Lung (tissue), 11 donors: ENCODE measurements at regions not wholly inside any gene's neighbourhood (a gene's known extent, or its start where the extent isn't known, plus 50 kb on each side); places are given as distances from the start of the nearest gene placed in this dataset.

Experiments used
- ATAC-seq: fragments of 200-7000 bp; cut with Tn5 transposase; one replicate; pipeline ENCODE4 v1.9.1; 2020; ENCODE audit warnings: moderate number of reproducible peaks; ENCODE audit not compliant: insufficient read depth, low FRiP score
- DNase-seq, 3 donors: peaks; one replicate each; pipeline ENCODE4 v3.0.0-alpha.2; 2013 to 2017
- H3K27ac ChIP-seq, 2 donors: one replicate each; pipeline ENCODE4 v1.5.1; 2013; ENCODE audit warnings: mild to moderate bottlenecking in 2 of 2, moderate library complexity in 2 of 2, control low read depth in 1 of 2, inconsistent platforms in 1 of 2, low read depth in 1 of 2, low read length in 1 of 2
- H3K27me3 ChIP-seq, 3 donors: one replicate each; pipeline ENCODE4 v1.5.1; 2013; ENCODE audit warnings: low read length in 2 of 3; ENCODE audit not compliant: control insufficient read depth in 3 of 3, insufficient read depth in 3 of 3
- H3K36me3 ChIP-seq, 4 donors: one replicate each; pipeline ENCODE4 v1.5.1; 2013; ENCODE audit warnings: low read length in 4 of 4, mild to moderate bottlenecking in 1 of 4, moderate library complexity in 1 of 4; ENCODE audit not compliant: control insufficient read depth in 4 of 4, insufficient read depth in 4 of 4
- H3K4me1 ChIP-seq, 5 donors: one replicate each; pipeline ENCODE4 v1.5.1; 2013; ENCODE audit warnings: low read length in 5 of 5, mild to moderate bottlenecking in 2 of 5, moderate library complexity in 1 of 5; ENCODE audit not compliant: control insufficient read depth in 5 of 5, insufficient read depth in 5 of 5
- H3K4me3 ChIP-seq: one replicate; pipeline ENCODE4 v1.5.1; 2013; ENCODE audit warnings: mild to moderate bottlenecking, control low read depth, moderate library complexity
- H3K9ac ChIP-seq, 2 donors: one replicate each; pipeline ENCODE4 v1.5.1; 2013; ENCODE audit warnings: low read length in 2 of 2, control low read depth in 1 of 2; ENCODE audit not compliant: insufficient read depth in 1 of 2
- H3K9me3 ChIP-seq, 4 donors: one replicate each; pipeline ENCODE4 v1.5.1; 2013; ENCODE audit warnings: low read length in 3 of 4, mild to moderate bottlenecking in 1 of 4, moderate library complexity in 1 of 4; ENCODE audit not compliant: control insufficient read depth in 4 of 4, insufficient read depth in 3 of 4
- WGBS, 2 donors: extraction: QIAGEN DNeasy Blood & Tissue Kit; methylation state at CpG; one replicate each; pipeline ENCODE4 v1.1.7; 2013; 5-methylcytosine and 5-hydroxymethylcytosine counted together
- TF ChIP-seq, protein P1 (sequence below): IDR thresholded peaks from 2 replicates; pipeline ENCODE4 v1.5.1; 2012; ENCODE audit warnings: mild to moderate bottlenecking; ENCODE audit errors: control extremely low read depth, extremely low read depth
- donor health status: control.
- donor health status: control.
- donor health status: Bipolar disorder and iron deficiency.
- donor health status: healthy.
- donor health status: DM: yes; HTN: yes; CAD: no.

DNA sequence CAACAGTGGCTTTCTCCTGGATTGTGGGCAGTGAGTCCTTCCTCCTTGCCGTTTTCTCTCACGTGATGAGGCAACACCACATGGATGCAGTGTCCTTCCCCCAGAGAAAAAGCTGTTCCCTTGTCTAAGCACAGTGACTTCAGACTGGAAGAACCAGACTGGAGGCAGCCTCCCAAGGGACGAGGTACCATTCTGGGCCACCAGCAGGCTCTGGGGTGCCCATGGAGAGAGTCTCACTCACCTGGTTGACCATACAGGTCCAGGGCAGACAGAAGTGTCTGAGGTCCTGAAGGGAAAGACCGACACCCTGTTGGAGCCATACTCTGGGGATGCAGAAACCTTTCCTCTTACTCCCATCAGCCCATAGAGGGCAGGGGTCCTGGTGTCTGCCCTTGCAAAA is 69.2 kb upstream of the DOCK1 start:
- H3K27ac ChIP-seq, result no peak overlapping the region
- WGBS, 2 donors, result 80 to 83% methylated on average over 4 of the region's 4 CpGs
- peaks cover 0 to 19% (median 6%) of the 10 kb centered on the region in 5 donors for H3K4me1 ChIP-seq
- H3K9me3 ChIP-seq, result peaks cover 0 to 3% (median 0%) of the 10 kb centered on the region in 4 donors
- no peak for ATAC-seq
- no peak overlapping the region for H3K9ac ChIP-seq
- TF ChIP-seq, protein P1, sequence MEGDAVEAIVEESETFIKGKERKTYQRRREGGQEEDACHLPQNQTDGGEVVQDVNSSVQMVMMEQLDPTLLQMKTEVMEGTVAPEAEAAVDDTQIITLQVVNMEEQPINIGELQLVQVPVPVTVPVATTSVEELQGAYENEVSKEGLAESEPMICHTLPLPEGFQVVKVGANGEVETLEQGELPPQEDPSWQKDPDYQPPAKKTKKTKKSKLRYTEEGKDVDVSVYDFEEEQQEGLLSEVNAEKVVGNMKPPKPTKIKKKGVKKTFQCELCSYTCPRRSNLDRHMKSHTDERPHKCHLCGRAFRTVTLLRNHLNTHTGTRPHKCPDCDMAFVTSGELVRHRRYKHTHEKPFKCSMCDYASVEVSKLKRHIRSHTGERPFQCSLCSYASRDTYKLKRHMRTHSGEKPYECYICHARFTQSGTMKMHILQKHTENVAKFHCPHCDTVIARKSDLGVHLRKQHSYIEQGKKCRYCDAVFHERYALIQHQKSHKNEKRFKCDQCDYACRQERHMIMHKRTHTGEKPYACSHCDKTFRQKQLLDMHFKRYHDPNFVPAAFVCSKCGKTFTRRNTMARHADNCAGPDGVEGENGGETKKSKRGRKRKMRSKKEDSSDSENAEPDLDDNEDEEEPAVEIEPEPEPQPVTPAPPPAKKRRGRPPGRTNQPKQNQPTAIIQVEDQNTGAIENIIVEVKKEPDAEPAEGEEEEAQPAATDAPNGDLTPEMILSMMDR, result no peak
- peaks cover 0 to 6% (median 3%) of the 10 kb centered on the region in 3 donors for H3K27me3 ChIP-seq
- DNase-seq, result no peak
- H3K36me3 ChIP-seq, result no peaks in the 10 kb centered on the region
- no peak overlapping the region for H3K4me3 ChIP-seq

DNA sequence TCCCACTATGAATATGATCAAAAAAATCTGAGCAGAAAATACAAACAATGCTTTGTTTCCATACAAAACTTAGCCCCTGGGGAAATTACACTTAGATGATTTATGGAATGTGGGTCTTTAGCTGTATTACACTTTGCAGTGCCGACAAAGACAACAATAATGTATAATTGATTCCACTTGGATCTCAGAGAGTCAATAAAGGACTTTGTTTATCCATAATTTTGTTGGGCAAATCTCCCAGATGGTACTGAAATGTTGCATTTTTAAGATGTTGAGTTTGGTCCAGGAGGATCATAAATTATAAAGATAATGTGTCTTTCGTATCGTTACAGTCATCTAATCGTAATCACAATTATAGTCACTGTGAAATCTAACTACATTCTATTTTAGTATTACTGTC is 66.9 kb upstream of the DOCK1 start:
- peaks cover 0 to 3% (median 0%) of the 10 kb centered on the region in 3 donors for H3K27me3 ChIP-seq
- no peaks in the 10 kb centered on the region for H3K36me3 ChIP-seq
- H3K9ac ChIP-seq, result no peak overlapping the region
- DNase-seq (peak in 2 of 3 donors; percentile 53 to 63), ATAC-seq (no peak)
- 69 to 82% methylated on average over 4 of the region's 4 CpGs for WGBS, 2 donors
- no peaks in the 10 kb centered on the region for H3K9me3 ChIP-seq
- no peak overlapping the region for H3K4me3 ChIP-seq
- TF ChIP-seq, protein P1, result no peak
- peaks cover 0 to 19% (median 6%) of the 10 kb centered on the region in 5 donors for H3K4me1 ChIP-seq
- H3K27ac ChIP-seq, result no peak overlapping the region

DNA sequence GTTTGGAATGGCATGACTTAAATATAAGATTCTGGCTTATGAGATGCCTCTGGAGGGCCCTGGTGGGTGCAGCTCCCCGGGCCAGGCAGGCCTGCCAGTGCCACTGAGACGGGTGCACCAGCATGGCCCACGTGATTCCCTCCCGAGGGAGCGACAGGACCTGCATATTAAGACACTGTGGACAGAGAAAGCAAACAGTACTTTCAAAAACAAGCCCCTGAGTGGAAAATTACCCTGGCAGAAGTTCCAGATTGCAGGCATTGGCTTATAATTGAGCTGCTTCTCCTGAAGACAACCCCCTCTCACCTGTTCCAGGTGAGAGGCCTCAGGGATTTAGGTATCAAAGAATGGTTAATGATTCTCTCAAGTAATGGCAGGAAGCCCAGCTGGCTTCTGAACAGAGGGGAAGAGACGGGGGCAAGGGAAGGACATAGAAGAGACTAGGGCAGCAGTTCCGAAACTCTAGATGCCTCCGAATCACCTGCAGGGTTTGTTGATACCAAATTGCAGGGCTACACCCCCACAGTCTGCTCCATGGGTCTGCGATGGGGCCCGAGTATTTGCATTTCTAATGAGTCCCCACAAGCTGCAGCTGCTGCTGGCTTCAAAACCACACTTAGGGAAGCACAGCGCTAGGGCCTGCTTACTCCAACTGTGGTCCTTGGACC is 66.0 kb upstream of the DOCK1 start:
- Histone ChIP-seq H3K36me3 (no peaks in the 10 kb centered on the region), H3K9me3 (no peaks in the 10 kb centered on the region), H3K27me3 (peaks cover 0 to 2% (median 0%) of the 10 kb centered on the region in 3 donors), H3K4me1 (peaks cover 0 to 19% (median 6%) of the 10 kb centered on the region in 5 donors), H3K27ac (no peak overlapping the region), H3K9ac (no peak overlapping the region), H3K4me3 (no peak overlapping the region)
- TF ChIP-seq, protein P1, result no peak
- peak; percentile 38 to 85 (median 55) for DNase-seq
- ATAC-seq, result no peak
- WGBS, 2 donors, result 39 to 55% methylated on average over 11 of the region's 11 CpGs
